Cerebellar nuclear complex (tissue), 1 donor: ENCODE measurements at regions not wholly inside any gene's neighbourhood (a gene's known extent, or its start where the extent isn't known, plus 50 kb on each side); places are given as distances from the start of the nearest gene placed in this dataset.

ENCODE experiments used
- DNase-seq, 2 experiments: peaks; one replicate each; lab custom pipeline; 2025; lab: John Stamatoyannopoulos, UW

- no peak for DNase-seq
Observed at GRCh38 chr3:10555263-10555662, 49.9 kb upstream of the ATP2B2 start.

- no peak for DNase-seq
Observed at GRCh38 chr3:10556312-10556711, 50.9 kb upstream of the ATP2B2 start.

- DNase-seq, result no peak
Observed at GRCh38 chr3:10557250-10557649, 51.9 kb upstream of the ATP2B2 start.

- DNase-seq, result no peak
Observed at GRCh38 chr3:10557781-10558373, 52.5 kb upstream of the ATP2B2 start.

- DNase-seq, result peak; percentile 71 to 96
Observed at GRCh38 chr3:10558736-10559135, 53.4 kb upstream of the ATP2B2 start.

GRCh38 chr3:10560060-10560861, 54.9 kb upstream of the ATP2B2 start:
- no peak for DNase-seq

- DNase-seq, result no peak
Observed at GRCh38 chr3:10561162-10561945, 56.0 kb upstream of the ATP2B2 start.

- no peak for DNase-seq
Observed at GRCh38 chr3:10561946-10562560, 56.7 kb upstream of the ATP2B2 start.

- no peak for DNase-seq
Observed at GRCh38 chr3:10563396-10563795, 58.0 kb upstream of the ATP2B2 start.

GRCh38 chr3:10565814-10566213, 60.4 kb upstream of the ATP2B2 start:
- DNase-seq, result no peak

GRCh38 chr3:10566451-10566850, 61.1 kb upstream of the ATP2B2 start:
- no peak for DNase-seq

- DNase-seq, result no peak
Observed at GRCh38 chr3:10568549-10568948, 63.2 kb upstream of the ATP2B2 start.

- no peak for DNase-seq
Observed at GRCh38 chr3:10570196-10570946, 65.0 kb upstream of the ATP2B2 start.

- peak in 1 of 2 experiments; percentile 33 for DNase-seq
Observed at GRCh38 chr3:10574101-10574620, 68.8 kb upstream of the ATP2B2 start.

- DNase-seq, result no peak
Observed at GRCh38 chr3:10575601-10576160, 70.3 kb upstream of the ATP2B2 start.

GRCh38 chr3:10577486-10577885, 72.1 kb upstream of the ATP2B2 start:
- no peak for DNase-seq

GRCh38 chr3:10580426-10580825, 75.0 kb upstream of the ATP2B2 start:
- DNase-seq, result no peak

GRCh38 chr3:10581251-10581650, 75.9 kb upstream of the ATP2B2 start:
- DNase-seq, result no peak

GRCh38 chr3:10581716-10582115, 76.3 kb upstream of the ATP2B2 start:
- DNase-seq, result no peak

GRCh38 chr3:10582733-10583132, 77.3 kb upstream of the ATP2B2 start:
- no peak for DNase-seq
